GM21528 (cell line): ENCODE measurements at regions not wholly inside any gene's neighbourhood (a gene's known extent, or its start where the extent isn't known, plus 50 kb on each side); places are given as distances from the start of the nearest gene placed in this dataset.
"Not testable (repeated sequence)": the region's sequence is repeated elsewhere in the genome, so short reads cannot be mapped to it uniquely, and the experiment has no call there.

Source experiments
- ATAC-seq: cut with Tn5 transposase; IDR thresholded peaks from one replicate; pipeline ENCODE4 v1.9.1; 2021; ENCODE audit warnings: mild to moderate bottlenecking, moderate library complexity; ENCODE audit not compliant: unreplicated experiment, low FRiP score

GRCh38 chr4:129248621-129249020, 152.7 kb downstream of the C4orf33 start:
- ATAC-seq, result no peak

GRCh38 chr4:129254126-129254525, 158.2 kb downstream of the C4orf33 start:
- no peak for ATAC-seq

DNA sequence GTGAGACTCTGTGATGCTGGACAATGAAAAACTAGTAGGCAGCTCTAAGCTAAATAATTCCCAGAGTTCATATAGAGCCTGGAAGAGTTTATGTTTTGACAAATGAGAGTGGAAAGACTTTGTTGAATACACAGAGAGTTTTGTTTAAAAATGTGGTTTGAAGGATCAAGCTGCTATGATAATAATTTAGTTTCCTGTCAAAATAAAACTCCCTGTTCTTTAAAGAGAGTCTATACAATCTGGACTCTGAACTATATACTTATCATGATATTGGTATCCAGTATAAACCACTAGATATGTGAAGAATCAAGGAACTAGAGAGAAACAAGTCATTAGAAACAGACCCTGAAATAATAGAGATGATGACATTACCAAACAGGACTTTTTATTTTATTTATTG, 158.6 kb downstream of the C4orf33 start:
- ATAC-seq, result no peak

DNA sequence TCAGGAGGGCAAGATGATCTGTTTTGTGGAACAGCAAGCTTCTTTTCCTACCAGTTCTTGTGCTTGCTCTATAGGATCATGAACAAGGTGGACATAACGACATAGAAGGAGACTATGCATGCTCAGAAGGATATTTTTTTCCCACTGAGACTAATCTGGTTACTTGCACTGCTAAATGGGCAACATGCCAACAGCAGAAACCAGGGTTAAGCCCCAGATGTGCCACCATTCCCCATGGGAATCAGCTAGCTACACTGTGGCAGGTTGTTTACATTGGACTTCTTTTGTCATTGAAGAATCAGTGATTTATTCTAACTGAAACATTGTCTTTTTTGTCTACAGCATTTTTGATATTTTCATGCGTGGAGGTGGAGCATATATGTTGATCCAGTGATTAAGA, 165.6 kb downstream of the C4orf33 start:
- ATAC-seq, result no peak

DNA sequence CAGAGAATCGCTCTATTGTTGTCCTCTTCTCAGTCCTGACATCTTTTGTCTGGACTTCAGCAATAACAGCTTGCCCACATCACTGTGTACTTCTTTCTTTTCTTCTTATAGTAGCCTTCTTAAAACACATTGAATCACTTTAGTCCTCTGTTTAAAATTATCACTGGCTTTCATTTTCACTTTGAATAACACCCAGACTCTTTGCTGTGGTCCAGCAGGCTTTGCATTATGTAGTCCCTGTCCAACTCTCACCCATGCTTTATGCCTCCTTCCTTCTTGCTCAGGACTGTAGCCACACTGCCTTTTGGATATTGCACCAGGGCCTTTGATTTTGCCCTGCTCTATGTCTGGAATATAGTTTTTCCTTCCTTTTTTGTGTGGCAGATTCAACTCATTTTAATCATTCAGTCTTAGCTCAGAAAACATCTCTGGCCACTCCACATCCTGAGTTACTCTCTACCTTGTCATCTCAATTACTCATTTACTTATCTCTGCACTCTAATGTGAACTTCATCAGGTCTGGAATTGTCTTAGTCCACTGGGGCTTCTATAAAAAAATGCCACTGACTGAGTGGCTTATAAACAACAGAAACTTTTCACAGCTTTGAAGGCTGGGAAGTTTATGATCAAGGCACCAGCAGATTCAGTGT, 168.2 kb downstream of the C4orf33 start:
- peak; percentile 99 for ATAC-seq

- no peak for ATAC-seq
These were observed 182.9 kb downstream of the C4orf33 start for GRCh38 chr4:129278868-129279267.

- no peak for ATAC-seq
These were observed 186.3 kb downstream of the C4orf33 start for GRCh38 chr4:129282293-129282692.

DNA sequence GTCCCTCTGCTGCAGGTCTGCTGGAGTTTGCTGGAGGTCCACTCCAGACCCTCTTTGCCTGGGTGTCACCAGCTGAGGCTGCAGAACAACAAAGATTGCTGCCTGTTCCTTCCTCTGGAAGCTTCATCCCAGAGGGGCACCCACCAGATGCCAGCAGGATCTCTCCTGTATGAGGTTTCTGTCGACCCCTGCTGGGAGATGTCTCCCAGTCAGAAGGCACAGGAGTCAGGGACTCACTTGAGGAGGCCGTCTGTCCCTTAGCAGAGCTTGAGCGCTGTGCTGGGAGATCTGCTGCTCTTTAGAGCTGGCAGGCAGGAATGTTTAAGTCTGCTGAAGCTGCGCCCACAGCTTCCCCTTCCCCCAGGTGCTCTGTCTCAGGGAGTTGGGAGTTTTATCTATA, 196.2 kb downstream of the C4orf33 start:
- ATAC-seq, result not testable (repeated sequence)

- ATAC-seq, result no peak
These were observed 218.8 kb downstream of the C4orf33 start for GRCh38 chr4:129314781-129315180.

GRCh38 chr4:129322920-129323319, 227.0 kb downstream of the C4orf33 start:
- no peak for ATAC-seq

- no peak for ATAC-seq
These were observed 227.7 kb downstream of the C4orf33 start for GRCh38 chr4:129323658-129324057.

GRCh38 chr4:129326571-129327460, 230.9 kb downstream of the C4orf33 start:
- no peak for ATAC-seq

GRCh38 chr4:129327637-129328036, 231.7 kb downstream of the C4orf33 start:
- no peak for ATAC-seq

DNA sequence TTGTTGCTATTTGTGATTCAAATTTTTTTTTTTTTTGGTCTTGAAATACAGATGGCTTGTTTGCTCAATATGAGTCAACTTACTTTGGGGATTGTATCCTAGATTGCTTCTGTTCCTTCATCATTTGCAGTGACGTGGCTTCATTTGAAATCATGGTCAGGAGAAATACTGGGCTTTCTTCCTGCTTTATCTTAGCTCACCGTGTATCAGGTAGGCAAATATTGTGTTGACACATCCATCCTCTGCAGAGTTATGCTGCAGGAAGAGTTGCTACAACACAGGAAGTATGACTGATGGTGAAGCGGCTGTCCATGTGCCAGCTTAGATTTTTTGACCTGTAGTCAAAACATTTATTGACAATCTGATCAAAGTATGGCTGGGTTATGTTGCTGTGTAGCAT, 232.2 kb downstream of the C4orf33 start:
- no peak for ATAC-seq

- ATAC-seq, result no peak
These were observed 238.2 kb downstream of the C4orf33 start for GRCh38 chr4:129334136-129334535.

DNA sequence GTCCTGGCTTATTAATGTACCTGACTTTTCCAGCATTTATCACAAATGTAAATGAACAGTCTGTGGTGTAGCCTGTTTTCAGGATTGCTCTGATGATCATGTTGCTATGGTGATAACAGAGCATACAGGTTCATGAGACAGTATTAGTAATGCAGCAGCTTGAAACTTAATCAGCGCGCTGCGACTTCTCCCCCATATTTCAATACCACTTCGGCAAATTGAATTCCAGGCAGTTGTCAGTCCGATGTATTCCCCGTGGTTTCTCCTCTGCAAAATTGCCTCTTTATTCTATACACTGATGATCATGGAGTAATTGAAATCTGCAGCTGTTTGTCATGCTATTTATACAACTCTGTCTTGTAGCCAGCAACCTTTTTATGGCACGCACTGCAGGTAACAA, 239.3 kb downstream of the C4orf33 start:
- ATAC-seq, result no peak

DNA sequence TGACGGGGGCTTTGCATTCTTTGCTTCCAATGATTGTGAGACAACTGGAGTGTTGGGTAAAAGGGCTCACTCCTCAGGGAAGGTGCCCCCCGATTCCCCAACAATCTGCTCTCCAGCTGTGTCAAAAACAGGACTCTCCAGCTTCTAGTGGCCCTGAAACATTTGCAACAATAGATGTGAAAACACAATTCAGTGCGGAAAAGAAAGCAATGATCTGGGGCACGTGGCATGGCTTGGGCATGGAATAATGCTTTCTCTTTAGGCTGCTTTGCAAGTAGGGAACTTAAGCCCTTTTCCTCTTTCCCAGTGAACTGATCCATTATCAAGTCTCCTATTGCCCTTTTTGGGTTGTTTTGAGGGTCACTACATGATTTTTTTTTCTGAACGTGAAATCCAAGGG, 239.9 kb downstream of the C4orf33 start:
- ATAC-seq, result no peak

GRCh38 chr4:129336457-129337227, 240.7 kb downstream of the C4orf33 start:
- ATAC-seq, result no peak

GRCh38 chr4:129337228-129337620, 241.3 kb downstream of the C4orf33 start:
- no peak for ATAC-seq

- ATAC-seq, result no peak
These were observed 247.0 kb downstream of the C4orf33 start for GRCh38 chr4:129342819-129343408.

- ATAC-seq, result no peak
These were observed 248.1 kb downstream of the C4orf33 start for GRCh38 chr4:129344058-129344457.
